SK-N-SH treated with all-trans-retinoic acid at 6 μM for 48 hours (cell line): ENCODE measurements at regions not wholly inside any gene's neighbourhood (a gene's known extent, or its start where the extent isn't known, plus 50 kb on each side); places are given as distances from the start of the nearest gene placed in this dataset.

Source experiments
- CREB5 ChIP-seq: fragments of 250-450 bp; sonication (Bioruptor Pico); IDR thresholded peaks from 2 replicates; pipeline ENCODE4 v1.5.1; 2020; ENCODE audit warnings: low read depth, mild to moderate bottlenecking, moderate library complexity
- ISL1 ChIP-seq: fragments of 250-450 bp; sonication (Bioruptor Pico); IDR thresholded peaks from 2 replicates; pipeline ENCODE4 v2.1.2; 2022; ENCODE audit warnings: mild to moderate bottlenecking, moderate library complexity
- OSR1 ChIP-seq: fragments of 250-450 bp; sonication (Bioruptor Pico); IDR thresholded peaks from 2 replicates; pipeline ENCODE4 v1.8.0; 2022; ENCODE audit warnings: moderate library complexity, mild to moderate bottlenecking, inconsistent platforms
- PATZ1 ChIP-seq: fragments of 250-450 bp; sonication (Bioruptor Pico); IDR thresholded peaks from 2 replicates; pipeline ENCODE4 v1.8.0; 2020; ENCODE audit warnings: mild to moderate bottlenecking, moderate library complexity, borderline replicate concordance
- RARB ChIP-seq: fragments of 250-450 bp; sonication (Bioruptor Pico); IDR thresholded peaks from 2 replicates; pipeline ENCODE4 v1.8.0; 2021; ENCODE audit warnings: mild to moderate bottlenecking, moderate library complexity
- TCF4 ChIP-seq: fragments of 250-450 bp; sonication (Bioruptor Pico); IDR thresholded peaks from 2 replicates; pipeline ENCODE4 v1.8.0; 2021; ENCODE audit warnings: mild to moderate bottlenecking, moderate library complexity, borderline replicate concordance
- ZFP3 ChIP-seq: fragments of 250-450 bp; sonication (Bioruptor Pico); IDR thresholded peaks from 2 replicates; pipeline ENCODE4 v1.5.0; 2020; ENCODE audit warnings: mild to moderate bottlenecking, moderate library complexity
- ZFP30 ChIP-seq: fragments of 450-650 bp; formaldehyde crosslinking; IDR thresholded peaks from 2 replicates; pipeline ENCODE4 v1.5.0; 2022; ENCODE audit warnings: mild to moderate bottlenecking, moderate library complexity
- TF ChIP-seq, protein P1 (sequence below): fragments of 250-450 bp; sonication (Bioruptor Pico); IDR thresholded peaks from 2 replicates; pipeline ENCODE4 v1.5.0; 2020; ENCODE audit warnings: mild to moderate bottlenecking, moderate library complexity

- no peak for TF ChIP-seq CREB5 (CRISPR knock-in tag)
- TF ChIP-seq TCF4 = no peak
- TF ChIP-seq ZFP30 (CRISPR knock-in tag) = no peak
- no peak for TF ChIP-seq ISL1 (CRISPR knock-in tag)
- TF ChIP-seq RARB = no peak
- no peak for TF ChIP-seq PATZ1 (CRISPR knock-in tag)
- TF ChIP-seq ZFP3 (CRISPR knock-in tag) = no peak
- no peak for TF ChIP-seq OSR1 (CRISPR knock-in tag)
- TF ChIP-seq, protein P1, sequence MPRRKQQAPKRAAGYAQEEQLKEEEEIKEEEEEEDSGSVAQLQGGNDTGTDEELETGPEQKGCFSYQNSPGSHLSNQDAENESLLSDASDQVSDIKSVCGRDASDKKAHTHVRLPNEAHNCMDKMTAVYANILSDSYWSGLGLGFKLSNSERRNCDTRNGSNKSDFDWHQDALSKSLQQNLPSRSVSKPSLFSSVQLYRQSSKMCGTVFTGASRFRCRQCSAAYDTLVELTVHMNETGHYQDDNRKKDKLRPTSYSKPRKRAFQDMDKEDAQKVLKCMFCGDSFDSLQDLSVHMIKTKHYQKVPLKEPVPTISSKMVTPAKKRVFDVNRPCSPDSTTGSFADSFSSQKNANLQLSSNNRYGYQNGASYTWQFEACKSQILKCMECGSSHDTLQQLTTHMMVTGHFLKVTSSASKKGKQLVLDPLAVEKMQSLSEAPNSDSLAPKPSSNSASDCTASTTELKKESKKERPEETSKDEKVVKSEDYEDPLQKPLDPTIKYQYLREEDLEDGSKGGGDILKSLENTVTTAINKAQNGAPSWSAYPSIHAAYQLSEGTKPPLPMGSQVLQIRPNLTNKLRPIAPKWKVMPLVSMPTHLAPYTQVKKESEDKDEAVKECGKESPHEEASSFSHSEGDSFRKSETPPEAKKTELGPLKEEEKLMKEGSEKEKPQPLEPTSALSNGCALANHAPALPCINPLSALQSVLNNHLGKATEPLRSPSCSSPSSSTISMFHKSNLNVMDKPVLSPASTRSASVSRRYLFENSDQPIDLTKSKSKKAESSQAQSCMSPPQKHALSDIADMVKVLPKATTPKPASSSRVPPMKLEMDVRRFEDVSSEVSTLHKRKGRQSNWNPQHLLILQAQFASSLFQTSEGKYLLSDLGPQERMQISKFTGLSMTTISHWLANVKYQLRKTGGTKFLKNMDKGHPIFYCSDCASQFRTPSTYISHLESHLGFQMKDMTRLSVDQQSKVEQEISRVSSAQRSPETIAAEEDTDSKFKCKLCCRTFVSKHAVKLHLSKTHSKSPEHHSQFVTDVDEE = no peak
These were observed 331.5 kb downstream of the PRDM5 start for GRCh38 chr4:120591038-120591437.
